HG03066 (cell line): ENCODE measurements at regions not wholly inside any gene's neighbourhood (a gene's known extent, or its start where the extent isn't known, plus 50 kb on each side); places are given as distances from the start of the nearest gene placed in this dataset.
A peak's percentile ranks its signal among the peaks of the same experiment; 100 is the strongest.

Source experiments
- ATAC-seq: cut with Tn5 transposase; IDR thresholded peaks from one replicate; pipeline ENCODE4 v1.9.1; 2021; ENCODE audit warnings: low read depth; ENCODE audit not compliant: unreplicated experiment

GRCh38 chr17:12423337-12423736 lies 242.4 kb upstream of the MYOCD start:
- no peak for ATAC-seq

GRCh38 chr17:12429116-12429515 lies 236.6 kb upstream of the MYOCD start:
- ATAC-seq = no peak

- peak; percentile 80 for ATAC-seq
These were observed 234.5 kb upstream of the MYOCD start for GRCh38 chr17:12431188-12431587.

- no peak for ATAC-seq
These were observed 227.5 kb upstream of the MYOCD start for GRCh38 chr17:12438212-12438611.

GRCh38 chr17:12438813-12439586 lies 226.7 kb upstream of the MYOCD start:
- no peak for ATAC-seq

GRCh38 chr17:12445331-12445730 lies 220.4 kb upstream of the MYOCD start:
- no peak for ATAC-seq

- no peak for ATAC-seq
These were observed 208.2 kb upstream of the MYOCD start for GRCh38 chr17:12457493-12457892.

GRCh38 chr17:12459736-12460135 lies 206.0 kb upstream of the MYOCD start:
- no peak for ATAC-seq

- ATAC-seq = no peak
These were observed 202.6 kb upstream of the MYOCD start for GRCh38 chr17:12463102-12463501.

GRCh38 chr17:12472252-12473173 lies 193.2 kb upstream of the MYOCD start:
- ATAC-seq = no peak

GRCh38 chr17:12478311-12478710 lies 187.4 kb upstream of the MYOCD start:
- no peak for ATAC-seq

- ATAC-seq = no peak
These were observed 180.3 kb upstream of the MYOCD start for GRCh38 chr17:12485361-12485906.

GRCh38 chr17:12489325-12489724 lies 176.4 kb upstream of the MYOCD start:
- ATAC-seq = no peak

GRCh38 chr17:12492450-12492849 lies 173.2 kb upstream of the MYOCD start:
- ATAC-seq = no peak

GRCh38 chr17:12505866-12506265 lies 159.8 kb upstream of the MYOCD start:
- ATAC-seq = no peak

GRCh38 chr17:12507026-12507595 lies 158.6 kb upstream of the MYOCD start:
- no peak for ATAC-seq

GRCh38 chr17:12509801-12510200 lies 155.9 kb upstream of the MYOCD start:
- no peak for ATAC-seq

GRCh38 chr17:12510535-12510934 lies 155.2 kb upstream of the MYOCD start:
- no peak for ATAC-seq

- ATAC-seq = no peak
These were observed 152.9 kb upstream of the MYOCD start for GRCh38 chr17:12512694-12513355.

GRCh38 chr17:12514596-12514995 lies 151.1 kb upstream of the MYOCD start:
- ATAC-seq = no peak
